NB4 (cell line): ENCODE measurements at regions not wholly inside any gene's neighbourhood (a gene's known extent, or its start where the extent isn't known, plus 50 kb on each side); places are given as distances from the start of the nearest gene placed in this dataset.

Experiments
- DNase-seq: peaks from one replicate; pipeline ENCODE4 v3.0.0; 2010; ENCODE audit warnings: low read depth
- H3K4me3 ChIP-seq: one replicate; pipeline ENCODE4 v1.5.1; 2011; ENCODE audit warnings: mild to moderate bottlenecking, low read depth, low read length, moderate library complexity
- MYC ChIP-seq: IDR thresholded peaks from 2 replicates; pipeline ENCODE4 v1.6.1; 2011; ENCODE audit warnings: low read depth, low read length
- POLR2A ChIP-seq: IDR thresholded peaks from 2 replicates; pipeline ENCODE4 v1.6.1; 2011; ENCODE audit warnings: mild to moderate bottlenecking; ENCODE audit not compliant: insufficient read length; ENCODE audit errors: extremely low read depth
- TF ChIP-seq, protein P1 (sequence below): IDR thresholded peaks from 2 replicates; pipeline ENCODE4 v1.6.1; 2011; ENCODE audit warnings: low read depth, low read length
- TF ChIP-seq, protein P2 (sequence below): IDR thresholded peaks from one replicate; pipeline ENCODE4 v1.5.1; 2012; ENCODE audit warnings: low read depth, low read length

DNA sequence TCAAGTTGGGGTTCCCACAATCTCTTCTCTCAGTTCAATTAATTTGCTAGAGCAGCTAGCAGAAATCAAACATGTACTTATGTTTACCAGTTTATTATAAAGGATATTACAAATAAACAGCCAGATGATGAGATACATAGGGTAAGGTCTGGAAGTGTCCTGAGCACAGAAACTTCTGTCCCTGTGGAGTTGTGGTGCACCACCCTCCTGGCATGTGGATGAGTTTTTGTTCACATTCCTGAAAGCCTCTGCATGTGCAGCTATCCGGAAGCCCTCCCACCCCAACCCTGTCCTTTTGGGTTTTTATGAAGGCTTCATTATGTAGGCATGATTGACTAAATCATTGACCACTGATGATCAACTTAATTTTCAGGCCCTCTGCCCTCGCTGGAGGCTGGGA is 791.2 kb upstream of the ZNF608 start:
- no peak for DNase-seq
- TF ChIP-seq, protein P1, sequence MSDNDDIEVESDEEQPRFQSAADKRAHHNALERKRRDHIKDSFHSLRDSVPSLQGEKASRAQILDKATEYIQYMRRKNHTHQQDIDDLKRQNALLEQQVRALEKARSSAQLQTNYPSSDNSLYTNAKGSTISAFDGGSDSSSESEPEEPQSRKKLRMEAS: no peak
- TF ChIP-seq MYC (no peak), POLR2A (no peak)
- TF ChIP-seq, protein P2, sequence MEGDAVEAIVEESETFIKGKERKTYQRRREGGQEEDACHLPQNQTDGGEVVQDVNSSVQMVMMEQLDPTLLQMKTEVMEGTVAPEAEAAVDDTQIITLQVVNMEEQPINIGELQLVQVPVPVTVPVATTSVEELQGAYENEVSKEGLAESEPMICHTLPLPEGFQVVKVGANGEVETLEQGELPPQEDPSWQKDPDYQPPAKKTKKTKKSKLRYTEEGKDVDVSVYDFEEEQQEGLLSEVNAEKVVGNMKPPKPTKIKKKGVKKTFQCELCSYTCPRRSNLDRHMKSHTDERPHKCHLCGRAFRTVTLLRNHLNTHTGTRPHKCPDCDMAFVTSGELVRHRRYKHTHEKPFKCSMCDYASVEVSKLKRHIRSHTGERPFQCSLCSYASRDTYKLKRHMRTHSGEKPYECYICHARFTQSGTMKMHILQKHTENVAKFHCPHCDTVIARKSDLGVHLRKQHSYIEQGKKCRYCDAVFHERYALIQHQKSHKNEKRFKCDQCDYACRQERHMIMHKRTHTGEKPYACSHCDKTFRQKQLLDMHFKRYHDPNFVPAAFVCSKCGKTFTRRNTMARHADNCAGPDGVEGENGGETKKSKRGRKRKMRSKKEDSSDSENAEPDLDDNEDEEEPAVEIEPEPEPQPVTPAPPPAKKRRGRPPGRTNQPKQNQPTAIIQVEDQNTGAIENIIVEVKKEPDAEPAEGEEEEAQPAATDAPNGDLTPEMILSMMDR: no peak
- no peak overlapping the region for H3K4me3 ChIP-seq

DNA sequence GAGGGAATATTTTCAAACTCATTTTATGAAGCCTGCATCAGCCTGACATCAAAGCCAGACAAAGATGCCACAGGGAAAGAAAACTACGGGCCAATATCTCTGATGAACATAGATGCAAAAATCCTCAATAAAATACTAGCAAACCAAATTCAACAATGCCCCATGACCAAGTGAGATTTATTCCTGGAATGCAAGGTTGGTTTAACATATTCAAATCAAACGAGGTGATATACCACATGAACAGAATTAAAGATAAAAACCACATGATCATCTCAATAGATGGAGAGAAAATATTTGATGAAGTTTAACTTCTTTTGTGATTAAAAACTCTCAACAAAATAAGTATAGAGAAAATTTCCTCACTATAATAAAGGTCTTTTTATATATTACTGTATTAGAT is 792.0 kb upstream of the ZNF608 start:
- no peak for DNase-seq
- no peak overlapping the region for H3K4me3 ChIP-seq
- no peak for TF ChIP-seq POLR2A
- TF ChIP-seq, protein P2: no peak
- TF ChIP-seq, protein P1: no peak

DNA sequence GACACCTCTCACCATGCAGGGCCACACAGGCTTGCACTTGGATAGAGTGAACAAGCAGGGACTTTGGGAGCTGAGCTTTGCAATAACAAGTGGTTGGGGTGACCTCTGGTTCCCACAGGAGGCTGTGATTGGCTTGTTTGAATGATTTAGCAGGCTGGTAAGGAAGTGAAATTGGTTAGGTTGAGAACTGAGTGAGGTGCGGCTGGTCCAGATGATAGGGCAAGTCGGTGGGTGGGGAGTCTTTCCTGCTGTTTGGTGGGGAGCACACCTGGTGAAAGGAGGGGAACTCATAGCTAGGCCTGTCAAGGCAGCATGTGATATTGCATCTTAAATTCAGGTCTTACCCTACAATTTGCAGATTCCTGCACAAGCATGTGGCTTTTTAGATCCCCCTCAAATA is 794.6 kb upstream of the ZNF608 start:
- no peak for DNase-seq
- TF ChIP-seq, protein P1: no peak
- TF ChIP-seq POLR2A (no peak), MYC (no peak)
- TF ChIP-seq, protein P2: no peak
- H3K4me3 ChIP-seq: no peak overlapping the region

DNA sequence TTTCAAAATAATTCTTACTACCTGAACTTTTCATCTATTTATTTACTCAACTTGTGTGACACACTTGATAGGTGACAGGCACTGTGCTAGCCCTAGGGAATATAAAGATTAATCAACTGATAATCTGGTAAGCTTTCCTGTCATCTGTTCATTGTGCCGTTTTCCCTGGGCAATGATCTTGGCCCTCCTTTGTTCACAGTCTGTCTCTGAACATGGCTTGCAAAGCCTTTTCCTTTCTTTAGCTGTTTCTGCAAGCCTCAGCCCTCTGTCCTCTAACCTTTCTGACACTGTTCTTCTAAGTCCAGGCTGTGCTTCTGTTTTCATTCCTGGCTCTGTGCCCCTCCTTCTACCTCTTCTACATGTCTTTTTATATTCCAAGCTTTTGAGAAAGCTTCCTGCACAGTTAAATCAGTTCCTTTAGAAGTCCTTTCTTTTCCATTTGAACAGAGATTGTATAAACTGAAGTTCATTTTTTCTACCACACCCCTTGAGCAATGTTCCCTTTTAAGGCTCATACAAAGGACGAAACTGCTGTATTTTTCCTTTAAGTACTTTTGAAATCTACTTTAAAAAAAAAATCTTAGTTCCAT is 803.0 kb upstream of the ZNF608 start:
- TF ChIP-seq POLR2A: no peak
- TF ChIP-seq MYC: no peak
- TF ChIP-seq, protein P2: no peak
- TF ChIP-seq, protein P1: no peak
- H3K4me3 ChIP-seq: no peak overlapping the region
- DNase-seq: no peak

DNA sequence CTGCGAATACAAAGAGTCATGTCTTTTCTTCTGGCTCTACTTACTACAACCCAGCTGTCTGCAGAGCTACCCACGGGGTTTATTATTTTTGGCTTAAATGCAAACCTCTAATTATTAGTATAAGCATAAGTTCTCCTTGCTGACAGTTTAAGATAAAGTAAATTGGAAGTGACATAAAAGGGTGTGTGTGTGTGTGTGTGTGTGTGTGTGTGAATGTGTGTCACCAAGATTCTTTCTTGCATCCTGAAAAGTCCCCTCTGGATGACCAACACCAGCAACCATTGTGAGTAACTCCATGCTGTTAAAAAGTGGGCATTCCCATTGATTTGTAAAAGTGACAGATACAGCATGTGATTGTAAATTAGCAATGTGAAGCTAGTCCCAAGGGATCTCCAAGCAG is 803.8 kb upstream of the ZNF608 start:
- H3K4me3 ChIP-seq: no peak overlapping the region
- TF ChIP-seq MYC (no peak), POLR2A (no peak)
- TF ChIP-seq, protein P2: no peak
- TF ChIP-seq, protein P1: no peak
- no peak for DNase-seq
